Mesendoderm (in vitro differentiated cells): ENCODE measurements at regions not wholly inside any gene's neighbourhood (a gene's known extent, or its start where the extent isn't known, plus 50 kb on each side); places are given as distances from the start of the nearest gene placed in this dataset.

Source experiments
- DNase-seq: peaks from one replicate; pipeline ENCODE4 v3.0.0; 2013
- H2AK5ac ChIP-seq: 2 replicates; pipeline ENCODE4 v1.6.1; 2013; ENCODE audit warnings: low read length, inconsistent platforms
- H2BK120ac ChIP-seq: 2 replicates; pipeline ENCODE4 v1.6.1; 2013; ENCODE audit warnings: low read depth, mild to moderate bottlenecking, low read length, moderate library complexity, mixed read lengths
- H2BK15ac ChIP-seq: replicated peaks from 2 replicates; pipeline ENCODE4 v1.6.1; 2013; ENCODE audit warnings: low read depth, mild to moderate bottlenecking, moderate library complexity
- H2BK5ac ChIP-seq: 2 replicates; pipeline ENCODE4 v1.6.1; 2013; ENCODE audit warnings: low read length, inconsistent platforms
- H3K18ac ChIP-seq: 2 replicates; pipeline ENCODE4 v1.6.1; 2013; ENCODE audit warnings: mild to moderate bottlenecking, low read length, mixed read lengths
- H3K23ac ChIP-seq: one replicate; pipeline ENCODE4 v1.6.1; 2013; ENCODE audit warnings: low read length
- H3K27ac ChIP-seq: 2 replicates; pipeline ENCODE4 v1.5.1; 2013; ENCODE audit warnings: low read depth, mild to moderate bottlenecking, inconsistent platforms, low read length, moderate library complexity
- H3K27me3 ChIP-seq: 2 replicates; pipeline ENCODE4 v1.6.1; 2013; ENCODE audit warnings: low read length, control low read depth, mild to moderate bottlenecking, inconsistent platforms; ENCODE audit not compliant: insufficient read depth, poor library complexity
- H3K36me3 ChIP-seq: 2 replicates; pipeline ENCODE4 v1.6.1; 2013; ENCODE audit warnings: low read length, inconsistent platforms; ENCODE audit not compliant: control insufficient read depth, insufficient read depth
- H3K4ac ChIP-seq: one replicate; pipeline ENCODE4 v1.6.1; 2013; ENCODE audit warnings: low read depth, mild to moderate bottlenecking, low read length, moderate library complexity
- H3K4me1 ChIP-seq: 2 replicates; pipeline ENCODE4 v1.6.1; 2013; ENCODE audit warnings: low read depth, low read length, inconsistent platforms; ENCODE audit not compliant: control insufficient read depth
- H3K4me2 ChIP-seq: 2 replicates; pipeline ENCODE4 v1.6.1; 2013; ENCODE audit warnings: low read length
- H3K4me3 ChIP-seq: 2 replicates; pipeline ENCODE4 v1.5.1; 2013; ENCODE audit warnings: mild to moderate bottlenecking, low read length
- H3K56ac ChIP-seq: one replicate; pipeline ENCODE4 v1.6.1; 2013; ENCODE audit warnings: low read length
- H3K79me1 ChIP-seq: 2 replicates; pipeline ENCODE4 v1.6.1; 2013; ENCODE audit warnings: low read length, inconsistent platforms
- H3K79me2 ChIP-seq: 2 replicates; pipeline ENCODE4 v1.6.1; 2013; ENCODE audit warnings: mild to moderate bottlenecking, low read length; ENCODE audit not compliant: control insufficient read depth, insufficient read depth
- H3K9ac ChIP-seq: 2 replicates; pipeline ENCODE4 v1.6.1; 2013; ENCODE audit warnings: low read length, inconsistent platforms
- H4K5ac ChIP-seq: one replicate; pipeline ENCODE4 v1.6.1; 2013; ENCODE audit warnings: low read length
- H4K8ac ChIP-seq: one replicate; pipeline ENCODE4 v1.6.1; 2013; ENCODE audit warnings: low read depth, mild to moderate bottlenecking, control low read depth, low read length, moderate library complexity
- WGBS: extraction: QIAGEN DNeasy Blood & Tissue Kit; methylation state at CpG from one replicate; pipeline ENCODE4 v1.1.7; 2013; ENCODE audit warnings: low lambda C conversion rate, missing lambda C conversion rate; ENCODE audit not compliant: insufficient coverage; ENCODE audit errors: extremely low coverage; 5-methylcytosine and 5-hydroxymethylcytosine counted together

DNA sequence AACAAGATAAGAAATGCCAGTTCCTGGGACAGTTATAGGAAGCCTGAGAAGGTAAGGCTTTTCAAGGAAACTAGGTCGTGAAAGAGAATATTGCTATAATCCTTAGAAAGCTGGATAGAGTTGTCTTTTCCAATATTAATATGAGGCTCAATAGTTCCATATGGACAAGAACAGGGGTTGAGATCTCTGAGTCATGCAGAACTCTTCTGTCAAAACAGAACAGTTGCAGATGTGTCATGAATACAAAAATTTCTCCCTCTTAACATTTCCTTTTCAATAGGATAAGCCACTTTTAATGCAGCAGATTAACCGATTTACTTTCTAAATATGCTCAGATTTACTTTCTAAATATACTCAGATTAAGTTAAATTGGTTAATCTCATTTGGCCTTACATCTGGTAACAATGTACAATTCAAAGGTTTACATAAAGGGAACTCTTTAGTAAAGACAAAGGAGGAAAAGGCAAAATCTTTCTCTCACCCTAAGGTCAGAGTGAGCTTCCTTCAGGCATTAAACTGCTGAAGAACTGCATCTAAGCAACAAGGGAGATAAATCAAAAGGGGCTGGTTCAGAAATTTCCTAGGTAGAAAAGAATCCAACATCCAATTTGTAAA, 104.7 kb upstream of the PCDH15 start:
- no CpG with 5 or more reads among the region's 2 CpGs for WGBS

DNA sequence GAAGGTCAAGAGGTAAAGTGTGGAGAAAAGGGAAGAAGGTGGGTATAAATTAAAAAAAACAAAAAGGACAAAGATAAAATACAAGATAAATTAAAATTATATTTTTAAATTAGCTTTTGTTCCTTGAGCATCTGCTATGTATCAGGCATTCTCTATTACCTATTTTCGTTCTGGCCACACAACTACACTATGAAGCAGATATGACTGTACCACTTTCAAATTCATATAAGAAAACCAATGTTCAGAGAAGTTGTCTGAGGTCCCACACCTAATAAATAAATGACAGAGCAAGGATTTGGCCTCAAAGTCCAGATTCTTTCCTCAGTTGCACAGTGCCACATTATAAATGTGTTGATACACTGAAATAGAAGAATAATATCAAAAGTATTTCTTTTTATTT, 103.8 kb upstream of the PCDH15 start:
- H3K4me2 ChIP-seq = no peak overlapping the region
- H3K79me1 ChIP-seq = no peaks in the 10 kb centered on the region
- WGBS = no CpG with 5 or more reads among the region's 1 CpG
- H3K4ac ChIP-seq = no peak overlapping the region
- DNase-seq = no peak
- H4K8ac ChIP-seq = no peak overlapping the region
- H3K36me3 ChIP-seq = no peaks in the 10 kb centered on the region
- H2BK5ac ChIP-seq = no peak overlapping the region
- no peak overlapping the region for H4K5ac ChIP-seq
- no peak overlapping the region for H3K27ac ChIP-seq
- H3K23ac ChIP-seq = no peak overlapping the region
- H3K79me2 ChIP-seq = no peaks in the 10 kb centered on the region
- H2AK5ac ChIP-seq = no peak overlapping the region
- H3K56ac ChIP-seq = no peak overlapping the region
- H3K27me3 ChIP-seq = no peaks in the 10 kb centered on the region
- H2BK120ac ChIP-seq = no peak overlapping the region
- H3K4me1 ChIP-seq = no peaks in the 10 kb centered on the region
- H3K9ac ChIP-seq = no peak overlapping the region
- H3K4me3 ChIP-seq = no peak overlapping the region
- no peak overlapping the region for H3K18ac ChIP-seq
- H2BK15ac ChIP-seq = no peak overlapping the region

More for the DNA sequence above, 104.7 kb upstream of the PCDH15 start:
- H2AK5ac ChIP-seq = no peak overlapping the region
- no peaks in the 10 kb centered on the region for H3K27me3 ChIP-seq
- no peak overlapping the region for H2BK15ac ChIP-seq
- H2BK5ac ChIP-seq = no peak overlapping the region
- DNase-seq = no peak
- no peak overlapping the region for H2BK120ac ChIP-seq
- H3K79me2 ChIP-seq = no peaks in the 10 kb centered on the region
- no peak overlapping the region for H3K4ac ChIP-seq
- no peak overlapping the region for H3K4me2 ChIP-seq
- no peak overlapping the region for H4K5ac ChIP-seq
- H3K4me3 ChIP-seq = no peak overlapping the region
- no peaks in the 10 kb centered on the region for H3K36me3 ChIP-seq
- H4K8ac ChIP-seq = no peak overlapping the region
- no peaks in the 10 kb centered on the region for H3K79me1 ChIP-seq
- H3K23ac ChIP-seq = no peak overlapping the region
- H3K56ac ChIP-seq = no peak overlapping the region
- H3K27ac ChIP-seq = no peak overlapping the region
- no peak overlapping the region for H3K18ac ChIP-seq
- no peak overlapping the region for H3K9ac ChIP-seq
- H3K4me1 ChIP-seq = no peaks in the 10 kb centered on the region

DNA sequence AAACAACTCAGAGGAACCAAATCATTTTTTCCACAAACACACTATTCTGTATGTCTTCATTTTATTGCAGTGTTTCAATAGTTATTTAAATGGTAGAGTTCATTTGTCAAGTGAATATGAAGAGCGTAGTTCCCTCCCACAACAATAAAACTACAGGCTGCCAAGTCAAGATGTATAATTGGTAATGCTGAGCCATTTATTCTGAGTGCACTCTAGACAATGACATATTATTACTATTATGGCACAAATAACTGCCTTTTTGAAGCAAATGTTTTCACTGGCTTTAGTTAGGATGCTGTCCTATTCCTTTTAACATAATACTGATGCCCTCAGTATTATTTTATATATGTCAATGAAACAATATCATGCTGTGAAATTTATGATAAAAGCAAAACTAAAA, 102.7 kb upstream of the PCDH15 start:
- Histone ChIP-seq H2BK5ac (no peak overlapping the region), H3K4ac (no peak overlapping the region), H3K23ac (no peak overlapping the region), H2AK5ac (no peak overlapping the region), H3K79me1 (no peaks in the 10 kb centered on the region), H3K27ac (no peak overlapping the region), H3K18ac (no peak overlapping the region), H3K36me3 (no peaks in the 10 kb centered on the region), H4K8ac (no peak overlapping the region), H2BK15ac (no peak overlapping the region), H3K27me3 (no peaks in the 10 kb centered on the region), H4K5ac (no peak overlapping the region), H3K4me3 (no peak overlapping the region), H3K4me2 (no peak overlapping the region), H3K4me1 (no peaks in the 10 kb centered on the region), H3K56ac (no peak overlapping the region), H3K79me2 (no peaks in the 10 kb centered on the region), H3K9ac (no peak overlapping the region), H2BK120ac (no peak overlapping the region)
- DNase-seq = no peak
- WGBS = no CpG with 5 or more reads among the region's 1 CpG

DNA sequence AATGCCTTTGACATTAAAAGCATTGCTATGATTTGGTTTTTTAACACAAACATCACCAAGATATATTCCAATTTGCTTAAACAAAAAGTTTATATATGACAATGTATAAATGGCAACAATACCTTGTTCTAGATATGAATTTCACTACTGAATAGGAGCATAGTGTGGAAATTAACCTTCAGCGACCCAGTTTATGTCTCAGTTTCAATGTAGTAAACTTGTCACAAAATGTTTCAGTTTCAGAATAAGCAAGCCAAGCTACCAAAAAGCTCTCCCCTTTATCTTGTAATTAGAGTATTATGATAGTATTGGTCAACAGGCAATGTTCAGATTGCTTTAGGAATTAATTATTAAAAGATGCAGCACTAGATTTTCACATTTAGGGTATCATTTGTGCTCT, 99.6 kb upstream of the PCDH15 start:
- no peak overlapping the region for H3K9ac ChIP-seq
- no peak overlapping the region for H3K4me3 ChIP-seq
- H3K18ac ChIP-seq = no peak overlapping the region
- H4K8ac ChIP-seq = no peak overlapping the region
- H2BK15ac ChIP-seq = no peak overlapping the region
- no peak overlapping the region for H2BK5ac ChIP-seq
- H3K56ac ChIP-seq = no peak overlapping the region
- no peaks in the 10 kb centered on the region for H3K79me1 ChIP-seq
- no peak overlapping the region for H2BK120ac ChIP-seq
- H3K27ac ChIP-seq = no peak overlapping the region
- no peak for DNase-seq
- H4K5ac ChIP-seq = no peak overlapping the region
- H3K4ac ChIP-seq = no peak overlapping the region
- no peaks in the 10 kb centered on the region for H3K27me3 ChIP-seq
- WGBS = no CpG with 5 or more reads among the region's 1 CpG
- H3K4me2 ChIP-seq = no peak overlapping the region
- H3K79me2 ChIP-seq = no peaks in the 10 kb centered on the region
- no peak overlapping the region for H2AK5ac ChIP-seq
- no peaks in the 10 kb centered on the region for H3K36me3 ChIP-seq
- H3K4me1 ChIP-seq = no peaks in the 10 kb centered on the region
- H3K23ac ChIP-seq = no peak overlapping the region

DNA sequence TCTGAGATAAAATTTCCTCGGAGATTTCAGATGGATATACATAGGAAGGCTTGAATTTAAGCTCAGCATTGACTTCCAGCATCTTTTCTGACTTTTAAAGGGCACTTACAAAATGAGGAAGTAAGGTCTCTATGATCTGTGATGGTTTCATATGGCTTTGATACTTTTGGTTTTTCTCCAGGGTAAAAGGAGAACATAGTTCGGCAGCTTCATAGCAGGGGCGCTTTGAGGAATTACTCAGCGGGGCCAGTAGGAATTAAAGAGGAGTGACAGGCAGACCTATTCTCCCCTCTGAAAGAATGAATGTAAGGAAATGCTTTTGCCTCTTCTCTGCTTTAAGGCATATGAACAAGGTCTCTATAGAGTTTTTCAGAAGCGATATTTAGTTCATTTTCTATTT, 80.0 kb upstream of the PCDH15 start:
- no peak for DNase-seq
- no peak overlapping the region for H3K4me2 ChIP-seq
- H3K23ac ChIP-seq = no peak overlapping the region
- H3K9ac ChIP-seq = no peak overlapping the region
- no peaks in the 10 kb centered on the region for H3K27me3 ChIP-seq
- H3K36me3 ChIP-seq = no peaks in the 10 kb centered on the region
- no CpG with 5 or more reads among the region's 5 CpGs for WGBS
- H3K18ac ChIP-seq = no peak overlapping the region
- H3K4me1 ChIP-seq = no peaks in the 10 kb centered on the region
- H4K8ac ChIP-seq = no peak overlapping the region
- no peak overlapping the region for H2BK5ac ChIP-seq
- H4K5ac ChIP-seq = no peak overlapping the region
- no peak overlapping the region for H2AK5ac ChIP-seq
- no peaks in the 10 kb centered on the region for H3K79me2 ChIP-seq
- no peak overlapping the region for H3K4me3 ChIP-seq
- no peaks in the 10 kb centered on the region for H3K79me1 ChIP-seq
- no peak overlapping the region for H3K56ac ChIP-seq
- H2BK120ac ChIP-seq = no peak overlapping the region
- H2BK15ac ChIP-seq = no peak overlapping the region
- H3K4ac ChIP-seq = no peak overlapping the region
- H3K27ac ChIP-seq = no peak overlapping the region

DNA sequence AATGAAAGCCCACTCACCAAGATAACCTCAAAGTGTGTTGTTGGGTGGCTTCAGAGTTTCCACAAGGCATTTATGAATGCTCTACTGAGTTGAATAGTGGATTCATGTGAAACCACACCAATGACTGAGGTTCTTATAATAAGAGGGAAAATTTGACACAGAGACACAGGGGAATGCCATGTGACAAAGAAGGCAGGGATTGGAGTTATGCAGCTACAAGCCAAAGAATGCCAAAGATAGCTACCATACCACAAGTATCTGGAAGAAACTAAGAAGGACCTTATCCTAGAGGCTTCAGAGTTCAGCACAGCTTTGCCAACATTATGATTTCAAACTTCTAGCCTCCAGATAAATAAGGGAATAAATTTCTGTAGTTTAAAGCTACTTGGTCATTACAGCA, 68.0 kb upstream of the PCDH15 start:
- H3K79me1 ChIP-seq = no peaks in the 10 kb centered on the region
- no peaks in the 10 kb centered on the region for H3K4me1 ChIP-seq
- H3K23ac ChIP-seq = no peak overlapping the region
- no peak overlapping the region for H2BK15ac ChIP-seq
- no peak overlapping the region for H3K4ac ChIP-seq
- H3K4me3 ChIP-seq = no peak overlapping the region
- H3K9ac ChIP-seq = no peak overlapping the region
- H4K8ac ChIP-seq = no peak overlapping the region
- H3K79me2 ChIP-seq = no peaks in the 10 kb centered on the region
- no peak overlapping the region for H3K27ac ChIP-seq
- no peak overlapping the region for H4K5ac ChIP-seq
- DNase-seq = no peak
- H2AK5ac ChIP-seq = no peak overlapping the region
- no peak overlapping the region for H3K4me2 ChIP-seq
- no peaks in the 10 kb centered on the region for H3K27me3 ChIP-seq
- no peaks in the 10 kb centered on the region for H3K36me3 ChIP-seq
- no peak overlapping the region for H2BK5ac ChIP-seq
- no peak overlapping the region for H3K56ac ChIP-seq
- no peak overlapping the region for H3K18ac ChIP-seq
- H2BK120ac ChIP-seq = no peak overlapping the region
